Tibial artery (tissue), 4 donors: ENCODE measurements at regions not wholly inside any gene's neighbourhood (a gene's known extent, or its start where the extent isn't known, plus 50 kb on each side); places are given as distances from the start of the nearest gene placed in this dataset.

Experiments used
- DNase-seq, 2 donors: peaks; one replicate each; pipeline ENCODE4 v3.0.0-alpha.2; 2019
- H3K27ac ChIP-seq, 2 donors: fragments of 200-600 bp; sonication (generic) in 1 of 2; 1 replicate in 1 of 2; 2 replicates in 1 of 2; pipeline ENCODE4 v1.5.1; 2018 to 2019; ENCODE audit warnings: mild to moderate bottlenecking in 1 of 2
- H3K27me3 ChIP-seq, 2 donors: fragments of 200-600 bp; sonication (generic) in 1 of 2; one replicate each; pipeline versions ENCODE4 v1.5.1 to v1.6.0; 2016 to 2019
- H3K36me3 ChIP-seq, 3 donors: fragments of 200-600 bp; sonication (generic) in 2 of 3; one replicate each; pipeline ENCODE4 v1.5.1; 2016 to 2019; ENCODE audit warnings: mild to moderate bottlenecking in 2 of 3
- H3K4me1 ChIP-seq, 4 donors: fragments of 200-600 bp; sonication (generic) in 2 of 4; 1 replicate in 3 of 4; 2 replicates in 1 of 4; pipeline ENCODE4 v1.5.1; 2016 to 2019
- H3K4me3 ChIP-seq, 2 donors: fragments of 200-600 bp; sonication (generic) in 1 of 2; 1 replicate in 1 of 2; 2 replicates in 1 of 2; pipeline ENCODE4 v1.5.1; 2018 to 2019; ENCODE audit warnings: mild to moderate bottlenecking in 2 of 2
- H3K9me3 ChIP-seq, 3 donors: fragments of 200-600 bp; sonication (generic) in 1 of 3; one replicate each; pipeline ENCODE4 v1.5.1; 2016 to 2019
- intact Hi-C: fragments of 100-400 bp; cut with DNase I; formaldehyde crosslinking; loops from one replicate; pipeline ENCODE4 v1.15.0; 2023; ENCODE audit warnings: low total_unique reads
- TF ChIP-seq, protein P1 (sequence below), 2 experiments: fragments of 200-600 bp in 1 of 2; fragments of 450-650 bp in 1 of 2; IDR thresholded peaks; one replicate each; pipeline ENCODE4 v1.5.1; 2017 to 2019; ENCODE audit warnings: antibody characterized with exemption in 2 of 2, mild to moderate bottlenecking in 1 of 2, moderate library complexity in 1 of 2

DNA sequence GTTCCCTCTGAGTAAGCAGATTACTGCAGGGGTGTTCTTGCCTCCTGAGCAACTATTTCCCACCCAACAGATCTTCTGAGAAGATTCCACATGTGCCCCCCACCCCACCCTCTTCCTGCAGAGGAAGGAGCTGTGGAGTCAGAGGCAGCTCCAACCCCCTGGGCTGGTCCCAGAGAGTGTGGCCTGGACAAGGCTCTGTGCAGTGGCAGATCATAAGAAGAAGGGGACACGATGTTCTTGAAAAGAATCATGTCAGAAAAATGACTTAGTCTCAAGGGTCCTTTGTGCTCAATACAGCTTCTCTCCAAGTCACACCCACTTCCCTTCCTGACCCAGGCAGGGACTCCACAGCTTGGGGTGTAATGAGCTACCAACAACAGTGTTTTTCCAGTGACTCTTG is 95.2 kb downstream of the SYF2 start:
- no peak for DNase-seq
- TF ChIP-seq, protein P1, sequence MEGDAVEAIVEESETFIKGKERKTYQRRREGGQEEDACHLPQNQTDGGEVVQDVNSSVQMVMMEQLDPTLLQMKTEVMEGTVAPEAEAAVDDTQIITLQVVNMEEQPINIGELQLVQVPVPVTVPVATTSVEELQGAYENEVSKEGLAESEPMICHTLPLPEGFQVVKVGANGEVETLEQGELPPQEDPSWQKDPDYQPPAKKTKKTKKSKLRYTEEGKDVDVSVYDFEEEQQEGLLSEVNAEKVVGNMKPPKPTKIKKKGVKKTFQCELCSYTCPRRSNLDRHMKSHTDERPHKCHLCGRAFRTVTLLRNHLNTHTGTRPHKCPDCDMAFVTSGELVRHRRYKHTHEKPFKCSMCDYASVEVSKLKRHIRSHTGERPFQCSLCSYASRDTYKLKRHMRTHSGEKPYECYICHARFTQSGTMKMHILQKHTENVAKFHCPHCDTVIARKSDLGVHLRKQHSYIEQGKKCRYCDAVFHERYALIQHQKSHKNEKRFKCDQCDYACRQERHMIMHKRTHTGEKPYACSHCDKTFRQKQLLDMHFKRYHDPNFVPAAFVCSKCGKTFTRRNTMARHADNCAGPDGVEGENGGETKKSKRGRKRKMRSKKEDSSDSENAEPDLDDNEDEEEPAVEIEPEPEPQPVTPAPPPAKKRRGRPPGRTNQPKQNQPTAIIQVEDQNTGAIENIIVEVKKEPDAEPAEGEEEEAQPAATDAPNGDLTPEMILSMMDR (IDR thresholded peaks at IDR 0.05): no peak
- H3K4me1 ChIP-seq: peaks cover 0 to under 1% (median 0%) of the 10 kb centered on the region in 4 donors
- no peaks in the 10 kb centered on the region for H3K36me3 ChIP-seq
- intact Hi-C loops: no loop called here
- no peak overlapping the region for H3K27ac ChIP-seq
- H3K4me3 ChIP-seq: no peak overlapping the region
- no peaks in the 10 kb centered on the region for H3K9me3 ChIP-seq
- peaks cover 0 to 57% of the 10 kb centered on the region in 2 donors for H3K27me3 ChIP-seq

DNA sequence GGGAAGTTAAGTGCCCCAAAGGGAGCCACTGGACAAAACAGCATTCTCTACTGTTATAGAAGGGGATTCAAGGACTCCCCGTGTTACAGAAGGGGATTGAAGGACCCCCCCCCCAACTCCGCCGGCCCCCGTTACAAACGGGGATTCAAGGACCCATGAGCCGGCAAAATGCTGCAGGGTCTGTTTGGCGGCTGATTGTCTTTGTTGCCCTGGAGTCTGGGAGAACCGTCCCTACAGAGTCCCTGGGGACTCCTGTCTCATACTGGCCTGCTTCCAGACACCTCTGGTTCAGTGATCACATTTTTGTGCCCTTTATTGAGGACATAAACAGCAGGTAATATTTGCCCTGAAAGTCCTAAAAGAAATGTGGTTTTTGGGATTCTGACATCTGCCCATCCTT is 96.4 kb downstream of the SYF2 start:
- H3K27me3 ChIP-seq: peaks cover 0 to 63% of the 10 kb centered on the region in 2 donors
- H3K4me1 ChIP-seq: no peaks in the 10 kb centered on the region
- no peak for DNase-seq
- H3K9me3 ChIP-seq: no peaks in the 10 kb centered on the region
- no peak overlapping the region for H3K27ac ChIP-seq
- TF ChIP-seq, protein P1 (IDR thresholded peaks at IDR 0.05): no peak
- intact Hi-C loops: no loop called here
- no peak overlapping the region for H3K4me3 ChIP-seq
- H3K36me3 ChIP-seq: no peaks in the 10 kb centered on the region

DNA sequence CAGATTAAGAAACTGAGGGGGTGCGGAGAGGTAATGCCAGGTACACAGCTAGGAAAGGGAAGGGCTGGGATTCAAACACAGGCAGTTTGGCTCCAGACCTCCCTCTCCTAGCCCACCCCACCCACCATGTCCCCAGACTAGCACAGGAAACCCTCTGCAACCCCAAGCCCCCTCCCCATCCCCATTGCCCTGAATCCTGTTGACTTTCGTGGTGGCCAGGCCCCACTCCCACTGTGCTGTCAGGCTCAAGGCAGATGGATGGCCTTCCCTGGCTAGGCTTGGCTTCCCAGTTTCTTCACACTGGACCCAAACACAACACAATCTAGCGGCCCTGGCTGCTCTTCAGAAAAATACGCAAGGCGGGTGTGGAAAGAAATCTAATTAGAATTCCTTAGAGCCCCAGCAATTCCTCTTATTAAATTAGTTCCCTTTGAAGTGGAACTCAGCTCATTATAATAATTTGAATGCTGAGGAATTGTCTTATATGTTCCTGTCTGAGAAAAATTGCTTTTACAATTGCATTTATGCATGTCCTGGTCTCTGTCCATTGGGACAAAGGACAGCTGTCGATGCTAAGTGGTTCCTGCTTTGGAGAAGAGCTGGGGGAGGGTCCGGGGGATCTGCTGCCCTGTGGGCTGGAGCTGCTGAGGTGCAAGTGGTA is 97.4 kb downstream of the SYF2 start:
- intact Hi-C loops: no loop called here
- H3K36me3 ChIP-seq: no peaks in the 10 kb centered on the region
- DNase-seq: peak in 1 of 2 donors; percentile 39
- H3K4me1 ChIP-seq: no peaks in the 10 kb centered on the region
- H3K27ac ChIP-seq: no peak overlapping the region
- no peak overlapping the region for H3K4me3 ChIP-seq
- TF ChIP-seq, protein P1 (IDR thresholded peaks at IDR 0.05): no peak
- peaks cover 0 to 58% of the 10 kb centered on the region in 2 donors for H3K27me3 ChIP-seq
- no peaks in the 10 kb centered on the region for H3K9me3 ChIP-seq

DNA sequence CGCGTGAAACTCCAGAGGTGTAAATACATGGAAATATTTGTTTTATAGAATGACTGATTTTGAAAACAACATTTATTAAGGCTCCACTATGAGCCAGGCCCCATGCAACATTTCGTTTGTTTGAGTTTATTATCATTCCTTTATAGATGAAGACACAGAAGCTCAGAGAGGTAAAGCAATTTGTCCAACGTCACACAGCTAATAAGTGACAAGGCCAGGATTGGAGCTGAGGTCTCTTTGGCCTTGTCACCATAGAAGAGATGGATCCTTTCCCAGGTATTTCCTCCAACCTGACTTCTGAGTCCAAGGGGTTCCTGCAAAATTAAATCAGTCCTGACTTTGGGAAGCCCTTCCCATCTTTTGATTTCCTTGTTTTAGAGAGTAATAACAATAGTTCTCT is 98.0 kb downstream of the SYF2 start:
- Histone ChIP-seq H3K36me3 (no peaks in the 10 kb centered on the region), H3K27ac (no peak overlapping the region), H3K4me3 (no peak overlapping the region), H3K27me3 (peaks cover 0 to 52% of the 10 kb centered on the region in 2 donors), H3K9me3 (no peaks in the 10 kb centered on the region), H3K4me1 (no peaks in the 10 kb centered on the region)
- TF ChIP-seq, protein P1 (IDR thresholded peaks at IDR 0.05): no peak
- intact Hi-C loops: no loop called here
- no peak for DNase-seq

DNA sequence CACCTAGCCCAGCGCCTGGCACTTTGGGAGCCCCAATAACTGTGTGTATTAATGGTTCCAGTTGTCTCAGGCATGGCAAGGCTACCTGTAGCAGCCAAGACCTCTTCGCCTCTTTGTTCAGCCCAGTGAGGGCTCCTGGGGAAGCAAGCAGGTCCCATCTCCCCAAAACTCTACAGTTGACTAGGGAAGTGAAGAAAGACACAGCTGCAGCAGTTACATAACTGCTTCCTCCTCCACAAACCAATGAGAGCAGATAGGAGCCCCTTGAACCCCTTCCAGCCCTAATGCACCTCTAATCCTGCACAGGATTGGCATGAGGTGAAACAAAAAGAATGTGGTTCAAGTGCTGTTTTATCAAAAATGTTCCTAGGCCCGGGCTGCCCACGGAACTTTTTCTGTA is 100.5 kb downstream of the SYF2 start:
- Histone ChIP-seq H3K4me3 (no peak overlapping the region), H3K9me3 (no peaks in the 10 kb centered on the region), H3K27me3 (peaks cover 0 to 33% of the 10 kb centered on the region in 2 donors), H3K4me1 (no peaks in the 10 kb centered on the region), H3K27ac (no peak overlapping the region), H3K36me3 (no peaks in the 10 kb centered on the region)
- TF ChIP-seq, protein P1 (IDR thresholded peaks at IDR 0.05): no peak
- intact Hi-C loops: no loop called here
- peak in 1 of 2 donors; percentile 38 for DNase-seq
